GM19438 (cell line): ENCODE measurements at regions not wholly inside any gene's neighbourhood (a gene's known extent, or its start where the extent isn't known, plus 50 kb on each side); places are given as distances from the start of the nearest gene placed in this dataset.
"Not testable (repeated sequence)": the region's sequence is repeated elsewhere in the genome, so short reads cannot be mapped to it uniquely, and the experiment has no call there.

Source experiments
- ATAC-seq: cut with Tn5 transposase; IDR thresholded peaks from one replicate; pipeline ENCODE4 v1.9.1; 2021; ENCODE audit warnings: low read depth; ENCODE audit not compliant: unreplicated experiment

- no peak for ATAC-seq
These were observed 99.0 kb downstream of the RRAGC start for GRCh38 chr1:38760562-38760961.

GRCh38 chr1:38758820-38759219 lies 100.8 kb downstream of the RRAGC start:
- no peak for ATAC-seq

- ATAC-seq = no peak
These were observed 112.5 kb downstream of the RRAGC start for GRCh38 chr1:38746941-38747600.

- no peak for ATAC-seq
These were observed 113.1 kb downstream of the RRAGC start for GRCh38 chr1:38746402-38746935.

GRCh38 chr1:38745476-38746401 lies 113.8 kb downstream of the RRAGC start:
- no peak for ATAC-seq

- ATAC-seq = no peak
These were observed 114.9 kb downstream of the RRAGC start for GRCh38 chr1:38744452-38745350.

GRCh38 chr1:38743184-38743583 lies 116.4 kb downstream of the RRAGC start:
- ATAC-seq = no peak

- ATAC-seq = no peak
These were observed 118.2 kb downstream of the RRAGC start for GRCh38 chr1:38741341-38741740.

GRCh38 chr1:38740487-38740886 lies 119.1 kb downstream of the RRAGC start:
- no peak for ATAC-seq

- ATAC-seq = no peak
These were observed 121.4 kb downstream of the RRAGC start for GRCh38 chr1:38738207-38738606.

- no peak for ATAC-seq
These were observed 123.2 kb downstream of the RRAGC start for GRCh38 chr1:38736399-38736798.

GRCh38 chr1:38735651-38736161 lies 123.9 kb downstream of the RRAGC start:
- no peak for ATAC-seq

GRCh38 chr1:38733761-38734160 lies 125.8 kb downstream of the RRAGC start:
- no peak for ATAC-seq

GRCh38 chr1:38730511-38731397 lies 128.8 kb downstream of the RRAGC start:
- ATAC-seq = no peak

GRCh38 chr1:38728585-38728908 lies 131.0 kb downstream of the RRAGC start:
- no peak for ATAC-seq

- no peak for ATAC-seq
These were observed 131.6 kb downstream of the RRAGC start for GRCh38 chr1:38727684-38728584.

GRCh38 chr1:38725321-38725961 lies 134.1 kb downstream of the RRAGC start:
- ATAC-seq = not testable (repeated sequence)
